ENCODE measurements at regions not wholly inside any gene's neighbourhood (a gene's known extent, or its start where the extent isn't known, plus 50 kb on each side); places are given as distances from the start of the nearest gene placed in this dataset.

- Histone ChIP-seq H3K79me1 (ENCODE audit: low read depth in 1 of 2, low read length in 2 of 2) (no peaks in the 10 kb centered on the region), H2BK5ac (ENCODE audit: low read depth, low read length, poor library complexity, severe bottlenecking) (no peak overlapping the region), H3K27me3 (ENCODE audit: control insufficient read depth, insufficient read depth, low read length) (no peaks in the 10 kb centered on the region), H3K18ac (ENCODE audit: low read depth, low read length) (no peak overlapping the region), H3K4me2 (ENCODE audit: low read depth, low read length) (no peak overlapping the region), H3K4me3 (ENCODE audit: insufficient read depth, low read depth, low read length) (no peak overlapping the region), H3K9me3 (ENCODE audit: control insufficient read depth, insufficient read depth, low read length) (no peaks in the 10 kb centered on the region), H2AK5ac (ENCODE audit: low read depth, low read length) (no peak overlapping the region), H2BK15ac (ENCODE audit: low read depth, low read length) (no peak overlapping the region), H3K4me1 (ENCODE audit: control insufficient read depth, insufficient read depth, low read length) (no peaks in the 10 kb centered on the region), H4K8ac (ENCODE audit: low read depth in 2 of 2, low read length in 2 of 2) (no peak overlapping the region), H4K5ac (ENCODE audit: low read depth, low read length) (no peak overlapping the region), H3K23ac (ENCODE audit: low read depth, low read length) (no peak overlapping the region), H3K4ac (ENCODE audit: low read depth, low read length) (no peak overlapping the region), H3K14ac (replicated peaks; ENCODE audit: low read depth, low read length) (no peak overlapping the region), H3K9me1 (ENCODE audit: insufficient read depth, low read length) (no peaks in the 10 kb centered on the region), H2BK120ac (ENCODE audit: low read depth, low read length) (no peak overlapping the region), H3K27ac (ENCODE audit: insufficient read depth, low read length) (no peak overlapping the region), H2AFZ (replicated peaks; ENCODE audit: low read length, poor library complexity) (no peak overlapping the region), H4K91ac (ENCODE audit: insufficient read depth, low read depth, low read length) (no peak overlapping the region), H4K20me1 (ENCODE audit: insufficient read depth, low read length) (no peaks in the 10 kb centered on the region), H2AK9ac (replicated peaks; ENCODE audit: low read depth, low read length, poor library complexity) (no peak overlapping the region), H3K56ac (ENCODE audit: extremely low read depth, insufficient read depth, low read length) (no peak overlapping the region), H2BK20ac (ENCODE audit: low read depth, low read length) (no peak overlapping the region), H3K36me3 (ENCODE audit: control insufficient read depth, insufficient read depth, low read length) (no peaks in the 10 kb centered on the region), H3K9ac (ENCODE audit: low read depth, low read length) (no peak overlapping the region)
- intact Hi-C loops (cut with micrococcal nuclease) (no loop called here), dilution Hi-C loops (cut with HindIII; ENCODE audit: low sequenced_read_pairs, unreplicated experiment) (no loop called here), in situ Hi-C loops (cut with MboI; ENCODE audit: low sequenced_read_pairs) (no loop called here)
- WGBS, 2 experiments (ENCODE audit: extremely low coverage in 2 of 2, insufficient read length in 1 of 2): no CpG with 5 or more reads among the region's 2 CpGs
- ATAC-seq (ENCODE audit: low read depth) (no peak), DNase-seq (no peak)
- CTCF ChIA-PET: no interaction called here
- TF ChIP-seq, protein P1, sequence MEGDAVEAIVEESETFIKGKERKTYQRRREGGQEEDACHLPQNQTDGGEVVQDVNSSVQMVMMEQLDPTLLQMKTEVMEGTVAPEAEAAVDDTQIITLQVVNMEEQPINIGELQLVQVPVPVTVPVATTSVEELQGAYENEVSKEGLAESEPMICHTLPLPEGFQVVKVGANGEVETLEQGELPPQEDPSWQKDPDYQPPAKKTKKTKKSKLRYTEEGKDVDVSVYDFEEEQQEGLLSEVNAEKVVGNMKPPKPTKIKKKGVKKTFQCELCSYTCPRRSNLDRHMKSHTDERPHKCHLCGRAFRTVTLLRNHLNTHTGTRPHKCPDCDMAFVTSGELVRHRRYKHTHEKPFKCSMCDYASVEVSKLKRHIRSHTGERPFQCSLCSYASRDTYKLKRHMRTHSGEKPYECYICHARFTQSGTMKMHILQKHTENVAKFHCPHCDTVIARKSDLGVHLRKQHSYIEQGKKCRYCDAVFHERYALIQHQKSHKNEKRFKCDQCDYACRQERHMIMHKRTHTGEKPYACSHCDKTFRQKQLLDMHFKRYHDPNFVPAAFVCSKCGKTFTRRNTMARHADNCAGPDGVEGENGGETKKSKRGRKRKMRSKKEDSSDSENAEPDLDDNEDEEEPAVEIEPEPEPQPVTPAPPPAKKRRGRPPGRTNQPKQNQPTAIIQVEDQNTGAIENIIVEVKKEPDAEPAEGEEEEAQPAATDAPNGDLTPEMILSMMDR (conservative IDR thresholded peaks at IDR 0.05; ENCODE audit: low read depth, low read length): no peak
- TF ChIP-seq RFX5 (IDR thresholded peaks at IDR 0.05; ENCODE audit: low read depth, low read length): no peak
- TF ChIP-seq, protein P2, sequence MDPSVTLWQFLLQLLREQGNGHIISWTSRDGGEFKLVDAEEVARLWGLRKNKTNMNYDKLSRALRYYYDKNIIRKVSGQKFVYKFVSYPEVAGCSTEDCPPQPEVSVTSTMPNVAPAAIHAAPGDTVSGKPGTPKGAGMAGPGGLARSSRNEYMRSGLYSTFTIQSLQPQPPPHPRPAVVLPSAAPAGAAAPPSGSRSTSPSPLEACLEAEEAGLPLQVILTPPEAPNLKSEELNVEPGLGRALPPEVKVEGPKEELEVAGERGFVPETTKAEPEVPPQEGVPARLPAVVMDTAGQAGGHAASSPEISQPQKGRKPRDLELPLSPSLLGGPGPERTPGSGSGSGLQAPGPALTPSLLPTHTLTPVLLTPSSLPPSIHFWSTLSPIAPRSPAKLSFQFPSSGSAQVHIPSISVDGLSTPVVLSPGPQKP (IDR thresholded peaks at IDR 0.05; ENCODE audit: borderline replicate concordance, low read depth, low read length): no peak
- TF ChIP-seq BHLHE40 (IDR thresholded peaks at IDR 0.05; ENCODE audit: low read depth, low read length): no peak
- POLR2A ChIA-PET (ENCODE audit: unreplicated experiment): no interaction called here
- no TSS peak for BruUV-seq (replicated peaks)
Observed at GRCh38 chr13:105902396-105902795, 633.1 kb downstream of the EFNB2 start.

All from IMR-90 (cell line).